HG02763 (cell line): ENCODE measurements at regions not wholly inside any gene's neighbourhood (a gene's known extent, or its start where the extent isn't known, plus 50 kb on each side); places are given as distances from the start of the nearest gene placed in this dataset.

Experiments
- ATAC-seq: cut with Tn5 transposase; IDR thresholded peaks from one replicate; pipeline ENCODE4 v1.9.1; 2021; ENCODE audit warnings: mild to moderate bottlenecking, moderate library complexity; ENCODE audit not compliant: unreplicated experiment

DNA sequence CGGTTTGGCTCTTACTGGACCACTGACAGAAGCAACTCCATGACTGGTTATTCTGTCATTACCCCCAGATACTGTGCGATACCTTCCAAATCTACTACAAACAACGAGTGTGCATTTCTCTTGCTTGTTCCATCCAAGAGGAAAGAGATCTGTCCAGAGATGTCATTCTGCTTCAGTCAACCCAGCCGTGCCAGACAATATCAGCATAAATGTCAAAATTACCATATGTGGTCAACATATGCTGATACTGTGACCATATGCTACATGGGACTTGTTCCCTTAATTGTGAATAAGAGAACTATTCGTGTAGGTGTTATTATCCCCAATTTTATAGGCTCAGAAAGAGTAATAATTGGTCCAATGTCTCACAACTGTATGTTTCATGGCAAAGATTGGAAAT lies 143.2 kb upstream of the PRSS1 start:
- no peak for ATAC-seq

DNA sequence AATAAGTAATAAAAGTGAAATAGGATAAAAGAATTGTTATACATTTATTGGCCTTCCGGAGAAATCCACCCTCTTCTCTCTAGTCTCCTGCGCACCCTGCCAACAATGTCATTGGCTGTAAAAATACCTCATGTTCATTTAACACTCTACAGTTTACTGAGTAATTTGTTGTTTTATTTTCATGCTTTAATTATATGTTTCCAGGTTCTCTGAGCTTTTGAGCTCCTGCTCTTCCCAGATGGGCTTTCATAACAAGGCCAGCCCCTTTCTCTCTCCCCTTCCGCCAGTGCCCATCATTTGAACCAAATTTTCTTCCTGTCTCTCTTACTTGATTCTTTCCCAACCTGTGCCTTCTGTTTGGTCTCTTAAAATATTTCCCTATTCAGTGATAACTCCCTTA lies 144.6 kb upstream of the PRSS1 start:
- ATAC-seq, result no peak

DNA sequence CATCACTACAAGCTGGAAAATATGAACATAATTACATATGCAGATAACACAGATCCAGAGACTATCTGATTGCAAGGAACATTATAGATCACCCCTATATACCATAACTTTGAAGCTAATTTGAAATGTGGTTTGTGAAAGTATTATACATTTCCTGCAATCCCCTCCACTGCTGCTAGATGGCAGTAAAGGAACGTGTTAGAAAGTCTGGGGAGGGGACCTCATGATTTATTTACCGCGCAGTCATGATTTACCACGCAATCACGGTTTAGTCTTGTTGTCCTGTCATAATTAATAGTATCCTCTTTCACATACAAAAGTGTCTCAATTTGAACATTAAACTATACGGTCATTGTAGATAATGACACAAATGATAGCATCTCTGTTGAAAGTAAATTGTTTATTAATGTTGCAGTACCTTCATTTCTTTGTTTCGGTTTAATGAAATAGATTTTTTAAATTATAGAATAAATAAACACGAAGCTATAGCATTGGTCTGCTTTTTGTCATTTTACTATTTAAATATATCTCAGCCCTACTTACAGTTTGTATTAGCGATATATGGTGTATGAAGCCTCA lies 145.3 kb upstream of the PRSS1 start:
- ATAC-seq, result no peak

DNA sequence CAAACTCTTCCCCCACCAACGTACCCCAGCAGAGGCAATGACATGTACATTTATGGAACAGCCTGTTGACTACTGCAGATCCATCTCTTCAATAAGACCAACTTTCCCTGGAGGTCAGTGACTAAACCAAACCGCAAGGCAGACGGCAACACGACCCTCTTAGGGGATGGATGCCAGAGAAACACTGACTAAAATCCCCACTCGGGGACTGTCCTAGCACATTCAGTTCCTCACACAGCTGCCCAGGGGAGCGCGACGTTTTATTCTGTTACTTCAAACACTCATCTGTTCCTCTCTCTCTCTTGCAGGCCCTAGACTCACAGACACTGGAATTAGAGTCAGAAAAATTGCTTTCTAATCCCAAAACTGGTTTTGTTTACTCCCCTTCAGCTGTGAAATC lies 146.5 kb upstream of the PRSS1 start:
- ATAC-seq, result no peak

DNA sequence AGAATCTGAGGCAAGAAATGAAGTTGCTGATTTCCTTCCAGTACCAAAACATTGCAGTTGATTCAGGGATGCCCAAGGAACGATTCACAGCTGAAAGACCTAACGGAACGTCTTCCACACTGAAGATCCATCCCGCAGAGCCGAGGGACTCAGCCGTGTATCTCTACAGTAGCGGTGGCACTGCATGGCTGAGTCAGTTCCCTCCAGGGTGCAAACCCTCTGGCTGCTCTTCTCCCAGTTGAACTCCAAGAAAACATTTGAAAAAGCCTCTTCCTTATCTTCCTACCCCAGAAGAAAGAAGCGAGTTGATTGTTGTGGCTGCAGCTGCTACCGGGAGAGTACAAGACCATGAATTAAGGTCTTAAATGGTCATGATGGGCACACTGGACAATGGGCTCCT lies 147.1 kb upstream of the PRSS1 start:
- ATAC-seq, result no peak

DNA sequence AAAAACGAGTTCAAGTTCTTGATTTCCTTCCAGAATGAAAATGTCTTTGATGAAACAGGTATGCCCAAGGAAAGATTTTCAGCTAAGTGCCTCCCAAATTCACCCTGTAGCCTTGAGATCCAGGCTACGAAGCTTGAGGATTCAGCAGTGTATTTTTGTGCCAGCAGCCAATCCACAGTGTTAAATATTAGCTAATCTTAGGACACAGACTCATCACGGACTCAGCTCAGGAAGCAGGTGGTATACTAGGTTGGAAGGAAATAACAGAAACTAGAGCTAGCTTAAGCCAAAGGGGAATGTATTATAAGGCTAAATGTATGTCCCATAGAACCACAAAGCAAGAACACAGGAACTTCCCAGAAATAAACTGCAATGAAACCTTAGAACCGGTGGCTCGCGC lies 151.0 kb upstream of the PRSS1 start:
- no peak for ATAC-seq

DNA sequence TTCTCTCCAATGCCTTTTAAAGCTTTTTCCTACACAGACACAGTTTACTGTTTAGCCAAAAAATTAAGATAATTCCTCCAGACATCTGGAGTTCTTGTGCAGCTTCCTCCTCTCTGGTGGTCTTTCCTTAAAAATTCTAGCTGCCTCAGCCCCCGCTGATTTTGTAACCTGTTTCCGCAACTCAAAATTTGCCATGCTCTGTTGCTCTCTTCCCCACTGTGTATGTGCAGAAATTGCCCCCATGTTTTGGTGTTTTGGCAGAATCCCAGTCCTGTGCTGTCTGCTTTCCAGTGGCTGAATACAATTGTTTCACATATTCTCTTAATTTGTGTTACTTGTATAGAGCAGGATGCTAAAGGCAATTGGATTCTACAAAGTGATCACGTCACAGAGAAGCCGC lies 151.7 kb upstream of the PRSS1 start:
- no peak for ATAC-seq

DNA sequence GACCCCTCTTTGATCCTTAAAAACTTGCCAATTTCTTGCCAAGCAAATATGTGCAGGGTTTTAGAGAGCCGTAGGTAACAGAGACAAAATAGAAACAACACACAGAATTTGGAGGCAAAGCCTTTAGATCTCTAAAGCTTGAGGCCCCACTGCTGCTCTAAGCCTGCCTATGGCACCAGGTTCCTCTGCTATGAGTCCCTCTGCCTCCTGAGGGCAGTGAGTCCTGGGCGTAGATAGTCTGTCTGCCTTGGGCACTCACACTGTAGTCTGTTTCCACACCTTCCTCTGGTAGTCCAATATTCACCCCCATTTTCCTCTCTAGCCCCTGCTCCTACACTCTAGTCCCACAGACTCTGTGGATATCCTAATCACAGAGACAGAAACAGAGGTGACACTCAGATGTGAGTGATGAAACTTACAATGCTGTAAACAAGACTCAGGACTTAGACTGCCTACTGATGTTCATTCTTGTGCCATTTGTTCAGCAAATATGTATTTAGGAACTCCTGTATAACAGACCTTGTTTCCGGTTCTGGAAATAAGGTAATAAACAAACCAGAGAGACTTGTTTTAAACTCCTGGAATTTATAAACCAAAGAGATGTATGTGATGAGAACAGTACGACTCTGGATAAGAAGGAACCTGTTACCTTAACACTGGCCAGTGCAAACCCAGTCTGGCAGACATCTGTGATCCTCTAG lies 153.3 kb upstream of the PRSS1 start:
- ATAC-seq, result no peak

DNA sequence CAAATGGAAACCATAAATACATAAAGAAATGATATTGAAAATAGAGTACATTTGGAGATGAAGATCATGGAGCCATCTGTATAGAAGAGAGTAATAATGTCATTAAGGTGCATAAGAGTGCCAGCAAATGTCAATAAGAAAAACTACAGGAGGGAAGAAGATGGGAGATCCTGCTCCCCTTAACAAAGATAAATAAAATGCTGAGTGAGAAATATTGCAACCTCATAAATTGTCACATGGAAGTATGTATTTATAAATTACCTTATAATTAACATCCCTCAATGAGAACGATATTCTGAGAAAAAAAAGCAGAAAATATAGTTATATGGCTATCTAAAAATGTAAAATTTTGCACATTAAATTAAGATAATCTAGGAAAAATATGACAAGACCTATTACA lies 155.2 kb upstream of the PRSS1 start:
- ATAC-seq, result no peak

DNA sequence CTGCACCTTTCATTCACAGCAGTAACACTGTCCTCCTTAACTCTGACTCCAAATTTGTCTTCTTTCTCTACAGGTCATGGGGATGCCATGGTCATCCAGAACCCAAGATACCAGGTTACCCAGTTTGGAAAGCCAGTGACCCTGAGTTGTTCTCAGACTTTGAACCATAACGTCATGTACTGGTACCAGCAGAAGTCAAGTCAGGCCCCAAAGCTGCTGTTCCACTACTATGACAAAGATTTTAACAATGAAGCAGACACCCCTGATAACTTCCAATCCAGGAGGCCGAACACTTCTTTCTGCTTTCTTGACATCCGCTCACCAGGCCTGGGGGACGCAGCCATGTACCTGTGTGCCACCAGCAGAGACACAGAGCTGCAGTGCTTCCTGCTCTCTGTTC lies 156.2 kb upstream of the PRSS1 start:
- no peak for ATAC-seq

DNA sequence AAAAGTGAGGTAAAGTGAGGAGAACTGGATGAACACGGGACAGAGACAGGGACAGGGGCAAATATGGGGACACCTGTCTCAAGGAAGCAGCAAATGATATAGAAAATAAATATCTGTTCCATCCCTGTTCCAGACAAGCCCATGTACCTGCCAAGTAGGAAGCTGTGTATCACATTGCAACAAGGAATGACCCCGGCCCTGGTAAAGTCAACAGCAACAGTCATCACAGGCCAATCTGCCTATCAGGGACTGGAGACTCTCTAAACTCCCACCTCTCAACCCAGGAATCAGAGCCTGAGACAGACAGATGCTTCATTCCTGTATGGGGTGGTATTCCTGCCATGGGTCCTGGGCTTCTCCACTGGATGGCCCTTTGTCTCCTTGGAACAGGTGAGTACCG lies 156.6 kb upstream of the PRSS1 start:
- ATAC-seq, result no peak

DNA sequence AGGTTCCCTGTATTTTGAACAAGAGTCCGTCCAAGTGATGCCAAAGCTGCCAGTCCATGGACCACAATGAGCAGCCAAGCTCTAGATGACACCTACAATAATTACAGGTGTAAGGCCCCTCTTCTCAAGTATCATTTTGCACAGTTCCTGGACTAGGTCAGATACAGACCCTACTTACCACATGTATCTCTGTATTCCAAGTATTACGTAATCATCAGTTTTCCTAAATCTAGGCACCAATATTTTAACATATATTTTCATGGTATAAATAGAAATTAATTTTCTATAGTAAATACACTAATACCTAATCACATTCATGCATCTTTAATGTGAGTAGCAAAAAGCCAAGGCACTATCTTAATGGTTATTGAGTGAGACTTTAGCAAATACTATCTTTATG lies 157.0 kb upstream of the PRSS1 start:
- no peak for ATAC-seq

DNA sequence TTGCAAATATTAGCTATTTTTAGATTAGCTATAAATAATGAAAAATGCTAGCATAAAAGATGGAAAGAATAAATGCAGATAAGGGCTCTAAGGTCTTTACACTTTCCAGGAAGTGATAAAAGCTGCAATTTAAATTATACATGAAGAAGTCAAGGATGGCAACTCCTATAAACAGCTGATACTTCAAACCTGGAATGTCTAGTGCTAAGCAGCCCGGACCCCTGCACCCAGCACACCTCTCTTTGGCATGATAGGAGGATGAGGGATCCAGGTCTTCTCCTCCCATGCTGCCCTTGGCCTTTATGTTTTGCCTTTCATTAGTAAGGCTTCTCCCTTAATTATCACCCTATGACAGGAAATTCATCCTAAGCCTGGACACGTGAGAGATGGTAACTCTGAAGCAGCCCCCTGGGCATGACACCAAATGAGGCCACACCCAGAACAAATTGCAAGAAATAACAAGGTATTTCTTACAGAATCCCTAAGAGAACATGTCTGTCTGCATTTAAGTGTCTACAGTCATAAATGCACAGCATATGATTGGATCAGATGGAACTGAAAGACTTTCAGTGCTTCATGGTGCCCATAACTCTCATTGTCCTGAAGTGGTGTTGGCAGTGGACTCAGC lies 158.3 kb upstream of the PRSS1 start:
- ATAC-seq, result no peak

DNA sequence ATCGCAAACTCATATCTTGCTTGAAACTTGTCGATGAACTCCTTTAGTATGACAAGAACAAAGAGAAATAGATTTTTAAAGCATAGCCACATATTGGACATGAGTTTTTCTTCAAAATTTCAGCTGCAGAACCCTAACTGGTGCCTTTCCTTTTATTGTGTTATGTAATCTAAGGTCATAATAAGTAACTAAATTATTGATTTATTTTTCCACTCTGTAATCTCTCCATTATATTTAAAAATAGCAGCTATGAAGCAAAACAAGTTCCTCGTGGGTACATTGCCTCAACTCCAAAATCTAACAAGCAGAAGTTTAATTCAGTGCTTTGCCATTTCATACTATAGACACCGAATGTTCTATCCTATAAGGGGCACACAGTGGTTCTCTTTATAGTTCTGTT lies 159.2 kb upstream of the PRSS1 start:
- ATAC-seq, result no peak

DNA sequence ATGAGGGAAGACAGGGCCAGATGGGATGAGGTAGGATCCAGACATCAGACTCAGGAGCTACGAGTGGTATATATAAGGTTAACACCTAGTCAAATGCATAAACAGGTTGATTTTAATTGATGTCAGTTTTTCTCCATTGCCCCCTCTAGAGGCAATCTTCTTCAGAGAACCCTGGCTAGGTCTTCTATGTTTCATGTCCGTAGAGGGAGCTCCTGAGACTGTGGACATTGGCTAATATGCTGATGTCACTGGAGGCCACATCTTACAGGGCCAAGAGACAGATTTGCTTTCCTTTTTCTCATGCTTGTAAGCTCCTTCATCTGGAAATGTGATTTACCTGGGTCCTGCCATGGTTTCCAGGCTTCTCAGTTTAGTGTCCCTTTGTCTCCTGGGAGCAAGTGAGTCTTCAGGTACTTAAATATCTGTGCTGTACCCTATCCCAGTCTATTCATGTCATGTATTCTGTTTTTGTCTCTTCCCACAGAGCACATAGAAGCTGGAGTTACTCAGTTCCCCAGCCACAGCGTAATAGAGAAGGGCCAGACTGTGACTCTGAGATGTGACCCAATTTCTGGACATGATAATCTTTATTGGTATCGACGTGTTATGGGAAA lies 161.6 kb upstream of the PRSS1 start:
- ATAC-seq, result peak; percentile 67

DNA sequence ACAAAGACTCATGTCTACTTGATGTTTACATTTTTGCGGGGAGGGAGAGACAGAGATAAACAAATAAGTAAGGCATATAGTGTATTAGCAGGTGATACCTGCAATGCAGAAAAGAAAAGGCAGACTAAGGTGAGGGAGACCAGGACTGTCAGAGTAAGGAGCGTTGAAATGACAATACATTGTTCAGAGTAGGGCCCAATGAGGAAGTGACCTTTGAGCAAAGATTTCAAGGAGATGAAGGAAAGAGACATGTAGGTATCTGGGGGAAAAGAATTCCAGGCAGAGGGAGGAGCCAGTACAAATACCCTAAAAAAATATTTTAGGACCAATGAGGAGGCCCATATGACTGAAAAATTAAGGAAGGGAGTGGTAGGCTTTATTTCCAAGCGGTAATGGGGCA lies 162.7 kb upstream of the PRSS1 start:
- ATAC-seq, result no peak

DNA sequence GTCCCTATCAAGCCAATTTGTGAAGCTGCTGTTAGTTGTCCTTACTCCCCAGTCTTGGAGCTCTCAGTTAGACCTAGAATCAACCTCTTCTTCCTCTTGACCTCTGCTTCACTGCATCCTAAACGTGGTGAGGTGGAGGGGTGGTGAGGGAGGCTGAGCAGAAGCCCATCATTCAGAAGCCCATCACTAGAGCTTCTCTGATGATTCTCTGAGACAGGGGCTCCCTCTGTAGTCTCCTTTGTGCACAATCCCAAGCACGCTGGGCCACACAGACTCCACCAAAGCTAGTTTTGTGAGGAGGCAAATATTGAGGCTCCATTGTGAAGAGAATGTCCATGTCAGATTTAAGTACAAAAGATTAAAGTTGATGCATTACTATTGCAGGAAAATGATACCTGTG lies 163.8 kb upstream of the PRSS1 start:
- no peak for ATAC-seq

DNA sequence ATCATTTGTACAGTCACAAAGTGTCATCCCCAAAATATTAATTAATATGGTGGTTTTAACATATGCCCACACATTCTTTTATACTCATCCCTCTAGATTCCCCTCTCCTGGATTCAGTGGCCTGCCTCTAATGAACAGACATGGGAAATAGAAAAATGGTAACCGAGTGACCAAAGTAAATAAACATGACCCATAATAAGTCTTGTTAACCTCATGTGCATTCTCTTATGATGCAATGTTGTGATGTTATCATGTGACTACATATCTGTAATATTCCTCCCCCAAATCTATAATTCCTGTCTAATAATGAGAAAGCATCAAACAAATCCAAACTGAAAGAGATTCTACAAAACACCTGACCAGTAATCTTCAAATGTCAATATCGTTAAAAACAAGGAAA lies 164.5 kb upstream of the PRSS1 start:
- no peak for ATAC-seq

DNA sequence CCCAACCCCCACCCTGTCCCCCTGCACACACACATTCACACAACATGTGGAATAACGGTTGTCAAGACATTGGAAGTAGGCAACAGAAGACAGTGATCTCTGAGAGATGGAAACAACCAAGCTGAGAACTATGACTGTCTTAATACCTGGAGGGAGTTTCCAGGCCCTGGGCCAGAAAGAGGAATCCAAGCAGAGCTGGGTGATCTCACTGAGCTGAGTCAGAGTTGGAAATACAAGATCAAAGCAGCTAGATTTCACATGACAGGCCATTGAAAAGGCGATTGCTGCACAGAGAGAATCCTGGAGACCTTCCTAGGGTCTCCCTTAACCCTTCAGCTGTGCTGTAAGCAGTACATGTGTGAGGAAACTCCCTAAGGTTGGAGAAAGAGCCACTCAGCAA lies 165.8 kb upstream of the PRSS1 start:
- ATAC-seq, result peak; percentile 48

DNA sequence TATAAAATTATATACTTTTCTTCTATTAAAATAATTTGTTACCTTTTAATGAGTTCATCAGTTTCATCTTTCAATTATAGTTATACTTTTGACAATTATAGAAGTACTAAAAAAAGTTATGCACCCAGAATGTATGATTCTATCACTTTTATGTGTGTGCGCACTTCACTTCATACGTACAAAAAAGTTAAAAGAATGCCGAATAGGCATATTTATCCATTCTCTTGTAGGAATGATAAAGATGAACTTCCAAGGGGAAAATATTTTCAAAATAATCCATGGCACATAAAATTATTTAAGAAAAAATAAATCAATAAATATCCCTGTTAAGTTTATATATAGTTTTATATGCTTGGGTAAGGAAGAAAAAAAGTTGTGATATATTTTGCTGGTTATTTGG lies 166.9 kb upstream of the PRSS1 start:
- ATAC-seq, result no peak

DNA sequence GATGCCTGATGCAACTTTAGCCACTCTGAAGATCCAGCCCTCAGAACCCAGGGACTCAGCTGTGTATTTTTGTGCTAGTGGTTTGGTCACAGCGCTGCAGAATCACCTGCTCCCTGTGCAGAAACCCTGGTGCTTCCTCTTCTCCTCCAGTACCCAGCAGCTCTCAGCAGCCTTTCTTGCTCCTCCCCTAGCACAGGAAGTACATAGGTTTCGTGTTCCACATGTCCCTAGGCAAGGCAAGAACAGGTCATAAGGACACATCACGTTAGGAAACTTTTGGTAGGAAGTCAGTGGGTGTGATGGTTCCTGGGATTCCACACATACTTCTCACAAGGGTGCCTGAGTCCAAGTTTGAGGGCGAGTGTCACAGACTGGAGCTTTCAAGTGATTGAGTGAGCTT lies 167.9 kb upstream of the PRSS1 start:
- ATAC-seq, result peak; percentile 78

DNA sequence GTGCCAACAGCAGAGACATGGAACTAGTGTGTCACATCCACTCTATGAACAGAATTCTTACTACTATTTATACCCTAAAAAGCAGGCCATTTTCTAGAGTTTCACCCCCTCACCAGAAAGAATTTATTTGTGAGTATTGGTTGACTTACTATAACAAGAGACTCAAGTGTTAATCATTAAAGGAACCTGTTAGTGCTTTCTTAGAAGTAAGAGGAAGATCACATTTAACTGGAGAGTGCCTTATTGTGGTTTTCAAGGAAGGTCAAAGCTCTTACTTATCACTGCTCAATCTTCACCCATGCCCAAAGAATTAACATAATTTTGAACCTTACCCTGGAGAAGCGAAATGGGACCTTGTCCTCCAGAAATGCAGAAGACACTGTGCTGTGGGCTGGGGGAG lies 169.3 kb upstream of the PRSS1 start:
- ATAC-seq, result peak; percentile 32
